GM12878 (cell line): ENCODE measurements at regions not wholly inside any gene's neighbourhood (a gene's known extent, or its start where the extent isn't known, plus 50 kb on each side); places are given as distances from the start of the nearest gene placed in this dataset.

Experiments used
- BCLAF1 ChIP-seq: fragments of 450-650 bp; IDR thresholded peaks from 2 replicates; pipeline ENCODE4 v1.6.1; 2017; ENCODE audit warnings: antibody characterized with exemption, mild to moderate bottlenecking, moderate library complexity
- CHD2 ChIP-seq: IDR thresholded peaks from 2 replicates; pipeline ENCODE4 v1.6.1; 2011; ENCODE audit warnings: low read depth, low read length, improper control_type of control experiment, borderline replicate concordance
- CREM ChIP-seq: IDR thresholded peaks from 2 replicates; pipeline ENCODE4 v1.6.1; 2014; ENCODE audit warnings: antibody characterized with exemption, low read depth
- FOS ChIP-seq: IDR thresholded peaks from 3 replicates; pipeline ENCODE4 v1.6.1; 2011; ENCODE audit warnings: borderline replicate concordance; ENCODE audit not compliant: insufficient read length; ENCODE audit errors: extremely low read depth
- HDAC2 ChIP-seq: fragments of 200-600 bp; sonication (generic); IDR thresholded peaks from 2 replicates; pipeline ENCODE4 v1.6.1; 2017
- MAX ChIP-seq: IDR thresholded peaks from 2 replicates; pipeline ENCODE4 v1.6.1; 2012; ENCODE audit warnings: low read depth, low read length, improper control_type of control experiment
- MEF2A ChIP-seq: IDR thresholded peaks from 2 replicates; pipeline ENCODE4 v1.6.1; 2011; ENCODE audit warnings: low read depth, mild to moderate bottlenecking, low read length, moderate library complexity; ENCODE audit not compliant: insufficient read depth
- POLR2AphosphoS2 ChIP-seq: IDR thresholded peaks from 2 replicates; pipeline ENCODE4 v1.6.1; 2011; ENCODE audit warnings: low read depth, mild to moderate bottlenecking, low read length, improper control_type of control experiment, moderate library complexity
- SREBF2 ChIP-seq: IDR thresholded peaks from 2 replicates; pipeline ENCODE4 v1.6.1; 2012; ENCODE audit warnings: mild to moderate bottlenecking, low read length

DNA sequence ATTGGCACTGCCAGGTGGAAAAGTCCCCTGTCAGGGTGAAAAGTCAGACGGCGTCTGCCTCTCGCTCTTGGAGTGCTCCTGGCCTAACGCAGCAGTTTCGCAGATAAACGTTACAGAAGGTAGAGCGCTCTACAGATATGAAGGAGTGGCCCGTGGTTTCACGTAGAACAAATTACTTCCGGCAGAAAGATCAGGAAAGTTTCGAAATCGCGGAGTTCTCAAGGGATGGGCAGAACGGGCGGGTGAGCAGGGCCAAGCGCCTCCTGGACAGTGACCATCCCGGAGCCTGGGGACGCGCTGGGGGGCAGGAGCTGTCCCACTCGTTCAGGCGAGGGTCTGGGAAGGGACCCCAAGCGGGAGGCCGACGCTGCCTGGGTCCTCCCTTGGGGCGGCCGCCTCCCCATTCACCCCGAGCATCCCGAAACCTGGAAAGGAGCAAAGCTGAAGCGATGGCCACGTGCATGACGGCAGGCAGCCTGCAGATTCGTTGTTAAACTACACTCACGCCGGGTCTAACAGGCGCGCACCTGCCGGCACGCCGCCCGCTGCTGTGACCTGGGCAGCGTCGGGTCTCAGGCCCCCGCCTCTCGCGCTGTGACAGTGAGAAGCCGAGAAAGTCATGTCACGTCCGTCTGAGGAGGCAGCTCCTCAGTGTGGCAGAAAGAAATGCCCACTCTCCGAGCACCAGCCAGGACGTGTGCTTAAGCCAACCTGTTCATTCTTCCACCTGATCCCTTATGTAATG is 122.9 kb upstream of the SALL3 start:
- TF ChIP-seq MAX (no peak), SREBF2 (no peak), FOS (no peak), CHD2 (no peak), HDAC2 (no peak), BCLAF1 (no peak), MEF2A (no peak), CREM (no peak), POLR2AphosphoS2 (no peak)
